Ishikawa (cell line): ENCODE measurements at regions not wholly inside any gene's neighbourhood (a gene's known extent, or its start where the extent isn't known, plus 50 kb on each side); places are given as distances from the start of the nearest gene placed in this dataset.

Experiments
- CEBPB ChIP-seq: IDR thresholded peaks from 2 replicates; pipeline ENCODE4 v1.6.1; 2012
- CREB1 ChIP-seq: IDR thresholded peaks from 2 replicates; pipeline ENCODE4 v1.6.1; 2012; ENCODE audit warnings: low read depth
- EP300 ChIP-seq: IDR thresholded peaks from 2 replicates; pipeline ENCODE4 v1.6.1; 2012; ENCODE audit warnings: borderline replicate concordance
- FOXM1 ChIP-seq: IDR thresholded peaks from 2 replicates; pipeline ENCODE4 v1.6.1; 2012; ENCODE audit warnings: low read depth, borderline replicate concordance
- NFIC ChIP-seq: IDR thresholded peaks from 2 replicates; pipeline ENCODE4 v1.6.1; 2012
- RAD21 ChIP-seq: IDR thresholded peaks from 2 replicates; pipeline ENCODE4 v1.6.1; 2012; ENCODE audit warnings: low read depth
- TAF1 ChIP-seq: IDR thresholded peaks from 2 replicates; pipeline ENCODE4 v1.6.1; 2012; ENCODE audit warnings: low read depth, mild to moderate bottlenecking
- TCF12 ChIP-seq: IDR thresholded peaks from 2 replicates; pipeline ENCODE4 v1.6.1; 2012; ENCODE audit warnings: low read depth
- TEAD4 ChIP-seq: IDR thresholded peaks from 2 replicates; pipeline ENCODE4 v1.6.1; 2012
- YY1 ChIP-seq: IDR thresholded peaks from 2 replicates; pipeline ENCODE4 v1.6.1; 2012; ENCODE audit warnings: low read depth
- ZBTB7A ChIP-seq: IDR thresholded peaks from 2 replicates; pipeline ENCODE4 v1.6.1; 2012; ENCODE audit warnings: low read depth
- TF ChIP-seq, protein P1 (sequence below): IDR thresholded peaks from 2 replicates; pipeline ENCODE4 v1.6.1; 2012
- TF ChIP-seq, protein P2 (sequence below): IDR thresholded peaks from 2 replicates; pipeline ENCODE4 v1.6.1; 2012; ENCODE audit warnings: low read depth, mild to moderate bottlenecking
- TF ChIP-seq, protein P3 (sequence below): IDR thresholded peaks from 2 replicates; pipeline ENCODE4 v1.6.1; 2012

DNA sequence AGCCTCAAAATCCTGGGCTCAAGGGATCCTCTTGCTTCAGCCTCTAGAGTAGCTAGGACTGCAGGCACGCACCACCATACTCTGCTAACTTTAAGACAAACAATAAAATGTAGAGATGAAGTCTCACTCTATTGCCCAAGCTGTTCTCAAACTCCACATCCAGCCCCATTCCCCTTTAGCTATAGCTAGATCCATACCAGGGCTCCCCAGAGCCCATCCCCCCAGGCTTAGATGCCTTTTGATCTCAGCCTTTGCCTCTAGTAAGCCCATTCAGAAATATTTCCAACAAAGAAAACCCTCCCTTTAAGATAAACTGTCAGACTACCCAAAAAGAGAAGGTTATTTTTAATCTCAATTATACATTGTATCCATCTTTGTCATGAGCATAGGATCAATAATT, 325.4 kb downstream of the CHRM3 start:
- TF ChIP-seq, protein P1, sequence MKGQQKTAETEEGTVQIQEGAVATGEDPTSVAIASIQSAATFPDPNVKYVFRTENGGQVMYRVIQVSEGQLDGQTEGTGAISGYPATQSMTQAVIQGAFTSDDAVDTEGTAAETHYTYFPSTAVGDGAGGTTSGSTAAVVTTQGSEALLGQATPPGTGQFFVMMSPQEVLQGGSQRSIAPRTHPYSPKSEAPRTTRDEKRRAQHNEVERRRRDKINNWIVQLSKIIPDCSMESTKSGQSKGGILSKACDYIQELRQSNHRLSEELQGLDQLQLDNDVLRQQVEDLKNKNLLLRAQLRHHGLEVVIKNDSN, result no peak
- TF ChIP-seq CREB1 (no peak), CEBPB (no peak), TAF1 (no peak), RAD21 (no peak), YY1 (no peak), TEAD4 (no peak), EP300 (no peak)
- TF ChIP-seq, protein P2, sequence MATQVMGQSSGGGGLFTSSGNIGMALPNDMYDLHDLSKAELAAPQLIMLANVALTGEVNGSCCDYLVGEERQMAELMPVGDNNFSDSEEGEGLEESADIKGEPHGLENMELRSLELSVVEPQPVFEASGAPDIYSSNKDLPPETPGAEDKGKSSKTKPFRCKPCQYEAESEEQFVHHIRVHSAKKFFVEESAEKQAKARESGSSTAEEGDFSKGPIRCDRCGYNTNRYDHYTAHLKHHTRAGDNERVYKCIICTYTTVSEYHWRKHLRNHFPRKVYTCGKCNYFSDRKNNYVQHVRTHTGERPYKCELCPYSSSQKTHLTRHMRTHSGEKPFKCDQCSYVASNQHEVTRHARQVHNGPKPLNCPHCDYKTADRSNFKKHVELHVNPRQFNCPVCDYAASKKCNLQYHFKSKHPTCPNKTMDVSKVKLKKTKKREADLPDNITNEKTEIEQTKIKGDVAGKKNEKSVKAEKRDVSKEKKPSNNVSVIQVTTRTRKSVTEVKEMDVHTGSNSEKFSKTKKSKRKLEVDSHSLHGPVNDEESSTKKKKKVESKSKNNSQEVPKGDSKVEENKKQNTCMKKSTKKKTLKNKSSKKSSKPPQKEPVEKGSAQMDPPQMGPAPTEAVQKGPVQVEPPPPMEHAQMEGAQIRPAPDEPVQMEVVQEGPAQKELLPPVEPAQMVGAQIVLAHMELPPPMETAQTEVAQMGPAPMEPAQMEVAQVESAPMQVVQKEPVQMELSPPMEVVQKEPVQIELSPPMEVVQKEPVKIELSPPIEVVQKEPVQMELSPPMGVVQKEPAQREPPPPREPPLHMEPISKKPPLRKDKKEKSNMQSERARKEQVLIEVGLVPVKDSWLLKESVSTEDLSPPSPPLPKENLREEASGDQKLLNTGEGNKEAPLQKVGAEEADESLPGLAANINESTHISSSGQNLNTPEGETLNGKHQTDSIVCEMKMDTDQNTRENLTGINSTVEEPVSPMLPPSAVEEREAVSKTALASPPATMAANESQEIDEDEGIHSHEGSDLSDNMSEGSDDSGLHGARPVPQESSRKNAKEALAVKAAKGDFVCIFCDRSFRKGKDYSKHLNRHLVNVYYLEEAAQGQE, result no peak
- TF ChIP-seq, protein P3, sequence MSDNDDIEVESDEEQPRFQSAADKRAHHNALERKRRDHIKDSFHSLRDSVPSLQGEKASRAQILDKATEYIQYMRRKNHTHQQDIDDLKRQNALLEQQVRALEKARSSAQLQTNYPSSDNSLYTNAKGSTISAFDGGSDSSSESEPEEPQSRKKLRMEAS, result no peak

DNA sequence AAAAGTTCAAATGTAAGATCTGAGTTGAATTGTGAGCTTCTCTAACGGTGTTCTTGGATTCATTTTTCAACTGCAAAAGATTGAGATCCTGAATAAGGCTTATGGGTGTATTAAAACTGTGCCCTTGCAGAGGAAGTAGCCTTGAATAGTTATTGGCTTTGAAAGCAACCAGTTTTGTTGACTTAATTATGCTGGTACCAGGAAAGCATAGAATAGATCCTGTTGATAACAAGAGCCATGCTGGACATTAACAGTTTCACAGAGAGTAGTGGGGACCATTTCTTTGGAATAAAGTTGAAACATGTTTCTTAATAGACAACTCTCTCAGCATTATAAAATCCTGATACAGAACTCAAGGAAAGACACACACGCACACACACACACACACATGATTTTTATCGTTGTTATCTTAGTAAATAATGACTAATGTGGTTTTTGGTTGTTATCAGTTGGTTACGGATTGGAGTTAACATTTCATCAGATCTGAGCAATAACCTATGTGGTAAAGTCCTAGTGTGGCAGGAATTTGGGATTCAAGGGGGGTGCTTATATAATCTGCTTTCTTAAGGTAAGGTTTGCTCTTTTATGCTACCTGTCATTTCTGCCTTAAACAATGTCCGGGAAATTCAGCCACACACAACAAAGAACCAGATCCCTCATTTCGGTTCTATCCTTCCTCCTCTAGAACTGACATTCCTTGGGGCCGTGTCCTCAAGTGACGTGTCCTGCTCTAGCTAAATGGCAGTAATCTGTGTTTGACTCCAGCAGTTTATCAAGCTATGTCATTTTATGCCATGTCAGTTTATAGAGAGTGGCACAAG, 330.9 kb downstream of the CHRM3 start:
- no peak for TF ChIP-seq TEAD4
- TF ChIP-seq ZBTB7A, result no peak
- TF ChIP-seq YY1, result no peak
- TF ChIP-seq EP300, result no peak
- TF ChIP-seq RAD21, result no peak
- TF ChIP-seq NFIC, result no peak
- TF ChIP-seq CEBPB, result no peak
- no peak for TF ChIP-seq CREB1

DNA sequence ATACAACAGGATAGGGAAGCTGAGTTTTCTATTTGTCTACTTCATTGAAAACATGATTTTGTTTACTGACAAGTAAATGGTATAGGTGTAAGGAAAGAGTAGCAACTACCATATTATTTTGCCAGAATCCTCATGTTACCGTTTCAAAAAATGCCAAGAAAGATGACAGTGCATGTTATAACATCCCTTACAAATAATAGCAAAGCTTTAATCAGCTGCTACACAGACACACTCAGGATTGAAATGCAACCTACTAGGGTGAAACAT, 331.5 kb downstream of the CHRM3 start:
- TF ChIP-seq CREB1 (no peak), ZBTB7A (no peak), NFIC (no peak), TCF12 (no peak)
- TF ChIP-seq, protein P2, result no peak
- TF ChIP-seq, protein P3, result no peak

DNA sequence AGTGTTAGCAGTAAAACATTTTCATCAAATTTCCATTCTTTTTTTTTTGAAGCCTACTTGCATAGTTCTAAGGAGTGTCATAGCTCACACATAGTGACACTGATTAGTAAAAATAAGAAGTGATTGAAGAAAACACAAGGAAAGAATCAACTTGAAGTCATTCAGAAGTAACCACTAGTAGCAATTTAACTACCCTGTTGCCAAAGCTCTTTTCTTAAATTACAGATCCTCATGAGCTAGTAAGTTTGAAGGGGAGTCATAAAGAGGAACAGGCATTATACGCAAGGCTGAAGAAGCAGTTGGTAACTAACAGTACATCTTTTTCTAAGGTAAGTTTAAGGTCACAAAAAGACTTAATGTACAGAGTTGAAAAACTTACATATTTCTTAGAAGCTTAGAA, 332.2 kb downstream of the CHRM3 start:
- TF ChIP-seq TCF12 (no peak), FOXM1 (no peak)

DNA sequence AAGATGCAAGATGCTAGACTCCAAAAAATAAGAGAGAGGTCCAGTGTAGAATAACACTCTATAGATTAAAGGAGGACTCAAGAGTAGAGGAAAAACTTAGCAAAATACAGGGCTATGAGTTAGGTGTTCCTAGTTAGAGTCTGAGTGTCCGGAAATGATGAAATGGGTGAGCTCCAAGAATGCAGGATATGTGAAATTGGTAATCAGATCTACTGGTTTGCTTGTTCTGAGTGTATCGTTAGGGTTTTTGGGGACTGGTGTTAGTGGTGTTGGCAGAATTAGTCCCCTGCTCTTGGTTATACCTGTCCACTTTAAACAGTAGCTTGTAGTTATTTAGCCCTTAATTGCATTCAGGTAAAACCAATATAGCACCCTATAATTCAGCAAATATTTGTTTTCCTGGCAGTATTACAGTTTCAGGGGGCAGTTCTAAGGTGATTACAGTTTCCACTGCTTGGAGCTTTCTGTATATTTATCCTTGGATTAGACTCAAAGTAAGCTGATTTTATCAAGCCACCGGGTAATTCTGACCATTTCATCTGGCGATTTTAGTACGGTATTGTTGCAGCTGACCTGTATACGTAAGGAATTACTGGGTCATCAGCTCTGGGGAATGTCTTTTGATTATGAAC, 332.7 kb downstream of the CHRM3 start:
- TF ChIP-seq NFIC (no peak), TCF12 (no peak), CREB1 (no peak), TAF1 (no peak), FOXM1 (no peak), CEBPB (no peak), YY1 (no peak)
- TF ChIP-seq, protein P2, result no peak
- TF ChIP-seq, protein P1, result no peak
